HCT116 (cell line): ENCODE measurements at regions not wholly inside any gene's neighbourhood (a gene's known extent, or its start where the extent isn't known, plus 50 kb on each side); places are given as distances from the start of the nearest gene placed in this dataset.
"Not testable (repeated sequence)": the region's sequence is repeated elsewhere in the genome, so short reads cannot be mapped to it uniquely, and the experiment has no call there.

Experiments
- CEBPB ChIP-seq: IDR thresholded peaks from 2 replicates; pipeline ENCODE4 v1.6.1; 2012; ENCODE audit warnings: low read depth
- CTCF ChIP-seq, 3 experiments: fragments of 200-600 bp in 1 of 3; sonication (generic) in 1 of 3; IDR thresholded peaks in 2 of 3; conservative IDR thresholded peaks in 1 of 3; 2 replicates each; pipeline ENCODE4 v1.5.1; 2012 to 2017; ENCODE audit warnings: low read depth in 2 of 3, low read length in 2 of 3, antibody characterized with exemption in 1 of 3, borderline replicate concordance in 1 of 3, control low read depth in 1 of 3, mild to moderate bottlenecking in 1 of 3, mixed read lengths in 1 of 3, mixed run types in 1 of 3, moderate library complexity in 1 of 3; ENCODE audit not compliant: insufficient read depth in 1 of 3
- EZH2 ChIP-seq: fragments of 200-600 bp; sonication (generic); IDR thresholded peaks from 2 replicates; pipeline ENCODE4 v1.6.1; 2017; ENCODE audit warnings: antibody characterized with exemption, mixed run types
- EZH2phosphoT487 ChIP-seq: fragments of 200-600 bp; IDR thresholded peaks from 2 replicates; pipeline ENCODE4 v1.6.1; 2018; ENCODE audit warnings: antibody characterized with exemption, borderline replicate concordance
- JUND ChIP-seq: IDR thresholded peaks from 2 replicates; pipeline ENCODE4 v1.6.1; 2012
- MAX ChIP-seq: IDR thresholded peaks from 2 replicates; pipeline ENCODE4 v1.6.1; 2012
- POLR2A ChIP-seq: IDR thresholded peaks from 2 replicates; pipeline ENCODE4 v1.7.0; 2011; ENCODE audit warnings: borderline replicate concordance; ENCODE audit not compliant: insufficient read depth, insufficient read length; ENCODE audit errors: extremely low read depth
- RAD21 ChIP-seq: IDR thresholded peaks from 2 replicates; pipeline ENCODE4 v1.6.1; 2012; ENCODE audit warnings: low read depth, mild to moderate bottlenecking
- REST ChIP-seq: IDR thresholded peaks from 2 replicates; pipeline ENCODE4 v1.6.1; 2012; ENCODE audit warnings: low read depth
- SRF ChIP-seq: IDR thresholded peaks from 2 replicates; pipeline ENCODE4 v1.6.1; 2012; ENCODE audit warnings: low read depth
- ZNF274 ChIP-seq: fragments of 200-500 bp; sonication (Bioruptor generic); IDR thresholded peaks from 2 replicates; pipeline ENCODE4 v1.6.1; 2014; ENCODE audit warnings: mild to moderate bottlenecking, low read depth, low read length, inconsistent platforms

GRCh38 chr10:27298522-27298850 is 57.9 kb upstream of the ACBD5 start:
- TF ChIP-seq CTCF (IDR thresholded peaks at IDR 0.05 in 2 of 3, conservative IDR thresholded peaks at IDR 0.05 in 1 of 3; ENCODE audit: borderline replicate concordance in 1 of 3, insufficient read depth in 1 of 3, low read depth in 2 of 3, low read length in 2 of 3); REST; POLR2A; JUND; EZH2; ZNF274; SRF; EZH2phosphoT487; MAX; CEBPB; RAD21: not testable (repeated sequence)
